ENCODE measurements at regions not wholly inside any gene's neighbourhood (a gene's known extent, or its start where the extent isn't known, plus 50 kb on each side); places are given as distances from the start of the nearest gene placed in this dataset.

DNA sequence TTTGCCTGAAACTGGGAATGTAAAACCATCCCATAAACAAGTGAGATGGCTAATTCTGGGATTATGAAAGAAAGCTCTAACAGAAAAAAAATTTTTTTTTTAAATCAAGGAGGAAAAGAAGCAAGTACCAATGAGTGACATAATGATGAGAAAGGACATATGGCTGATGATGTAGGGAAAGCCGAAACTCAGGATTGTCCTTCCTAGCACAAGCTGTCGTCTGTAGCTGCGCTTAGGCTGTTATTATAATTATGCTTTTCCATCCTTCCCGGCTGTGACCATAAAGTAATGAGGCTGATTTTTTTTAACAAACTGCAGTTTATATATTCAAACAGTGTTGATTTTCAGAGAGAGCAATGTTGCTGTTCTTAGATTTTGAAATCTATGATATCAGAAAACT is 209.8 kb upstream of the NOCT start:
- Histone ChIP-seq H3K27me3 (peaks cover 0 to 3% of the 10 kb centered on the region in 2 donors), H3K27ac (no peak overlapping the region), H3K36me3 (no peaks in the 10 kb centered on the region), H3K4me3 (no peak overlapping the region), H3K9me3 (no peaks in the 10 kb centered on the region), H3K4me1 (no peaks in the 10 kb centered on the region)
- no peak for DNase-seq (ENCODE audit: low spot score in 2 of 2)
- WGBS, 2 donors, result 64 to 76% methylated on average over 4 of the region's 4 CpGs
- TF ChIP-seq EP300 (IDR thresholded peaks at IDR 0.05) (no peak), POLR2A (IDR thresholded peaks at IDR 0.05) (no peak)
- TF ChIP-seq, protein P1, sequence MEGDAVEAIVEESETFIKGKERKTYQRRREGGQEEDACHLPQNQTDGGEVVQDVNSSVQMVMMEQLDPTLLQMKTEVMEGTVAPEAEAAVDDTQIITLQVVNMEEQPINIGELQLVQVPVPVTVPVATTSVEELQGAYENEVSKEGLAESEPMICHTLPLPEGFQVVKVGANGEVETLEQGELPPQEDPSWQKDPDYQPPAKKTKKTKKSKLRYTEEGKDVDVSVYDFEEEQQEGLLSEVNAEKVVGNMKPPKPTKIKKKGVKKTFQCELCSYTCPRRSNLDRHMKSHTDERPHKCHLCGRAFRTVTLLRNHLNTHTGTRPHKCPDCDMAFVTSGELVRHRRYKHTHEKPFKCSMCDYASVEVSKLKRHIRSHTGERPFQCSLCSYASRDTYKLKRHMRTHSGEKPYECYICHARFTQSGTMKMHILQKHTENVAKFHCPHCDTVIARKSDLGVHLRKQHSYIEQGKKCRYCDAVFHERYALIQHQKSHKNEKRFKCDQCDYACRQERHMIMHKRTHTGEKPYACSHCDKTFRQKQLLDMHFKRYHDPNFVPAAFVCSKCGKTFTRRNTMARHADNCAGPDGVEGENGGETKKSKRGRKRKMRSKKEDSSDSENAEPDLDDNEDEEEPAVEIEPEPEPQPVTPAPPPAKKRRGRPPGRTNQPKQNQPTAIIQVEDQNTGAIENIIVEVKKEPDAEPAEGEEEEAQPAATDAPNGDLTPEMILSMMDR (IDR thresholded peaks at IDR 0.05), result no peak

DNA sequence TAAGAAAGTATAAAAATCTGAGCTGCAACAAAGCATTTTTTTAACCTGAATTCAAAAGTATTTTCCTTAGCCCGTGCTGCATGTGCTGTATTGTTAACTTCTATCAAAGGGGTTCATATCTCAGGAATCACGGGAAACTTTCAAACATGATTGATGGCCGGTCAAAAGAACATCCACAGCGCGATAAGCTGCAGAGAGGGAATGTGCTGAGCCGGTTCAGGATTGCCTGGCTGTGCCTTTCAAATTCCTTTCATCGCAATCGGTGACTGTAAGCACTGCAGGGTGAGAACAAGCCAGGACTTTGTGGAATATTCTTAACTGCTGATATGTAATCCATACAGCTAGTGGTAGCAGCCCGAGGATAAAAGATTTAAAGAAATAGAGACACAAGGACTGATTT is 210.9 kb upstream of the NOCT start:
- no peaks in the 10 kb centered on the region for H3K4me1 ChIP-seq
- 6 to 16% methylated on average over 9 of the region's 9 CpGs for WGBS, 2 donors
- H3K4me3 ChIP-seq, result no peak overlapping the region
- no peak for DNase-seq (ENCODE audit: low spot score in 2 of 2)
- peaks cover 0 to 3% of the 10 kb centered on the region in 2 donors for H3K27me3 ChIP-seq
- no peaks in the 10 kb centered on the region for H3K36me3 ChIP-seq
- TF ChIP-seq, protein P1 (IDR thresholded peaks at IDR 0.05), result no peak
- no peak for TF ChIP-seq POLR2A (IDR thresholded peaks at IDR 0.05)
- TF ChIP-seq EP300 (IDR thresholded peaks at IDR 0.05), result no peak
- no peak overlapping the region for H3K27ac ChIP-seq
- H3K9me3 ChIP-seq, result no peaks in the 10 kb centered on the region

DNA sequence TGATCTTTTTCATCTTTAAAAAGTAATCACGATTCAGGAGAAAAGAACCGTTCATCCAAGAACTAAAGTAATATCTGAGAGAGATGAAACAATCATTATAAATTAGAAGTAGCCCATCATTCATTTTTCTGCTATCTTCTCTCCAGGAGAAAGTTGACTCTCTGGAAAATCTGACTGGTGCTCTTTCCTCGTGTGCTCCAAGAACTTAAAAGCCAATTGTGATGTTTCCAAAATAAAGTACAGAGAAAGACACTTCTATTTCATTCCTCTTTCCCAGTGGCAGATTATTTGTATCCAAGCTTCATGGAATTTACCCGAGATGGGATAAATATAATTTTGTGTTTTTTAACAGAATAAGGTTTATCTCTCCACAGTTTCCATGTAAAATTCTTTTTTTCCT is 212.5 kb upstream of the NOCT start:
- whole genome bisulfite sequencing, 2 donors, result 63 to 69% methylated on average over 4 of the region's 4 CpGs
- no peaks in the 10 kb centered on the region for H3K36me3 ChIP-seq

DNA sequence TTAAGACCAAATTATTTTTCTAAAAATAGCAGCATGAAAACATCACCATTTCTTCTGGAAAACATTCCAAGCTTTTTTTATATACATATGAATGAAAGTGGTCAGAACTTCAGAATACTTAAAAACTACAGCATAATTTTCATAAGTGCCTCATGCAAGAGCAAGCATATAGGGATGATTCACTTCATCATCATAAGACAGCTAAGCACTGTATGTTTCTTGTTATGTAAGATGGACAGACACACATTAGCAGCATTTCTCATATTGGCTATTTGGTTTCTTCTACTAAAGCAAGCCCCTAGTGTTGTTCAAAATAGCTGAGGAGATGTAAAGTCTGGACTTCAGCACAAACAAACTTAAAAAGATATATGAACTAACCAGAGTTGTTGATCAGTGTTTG is 213.1 kb upstream of the NOCT start:
- TF ChIP-seq EP300 (IDR thresholded peaks at IDR 0.05) (no peak), POLR2A (IDR thresholded peaks at IDR 0.05) (no peak)
- TF ChIP-seq, protein P1 (IDR thresholded peaks at IDR 0.05), result no peak
- no peak overlapping the region for H3K4me3 ChIP-seq
- no peaks in the 10 kb centered on the region for H3K36me3 ChIP-seq
- DNase-seq (ENCODE audit: low spot score in 2 of 2), result no peak
- H3K9me3 ChIP-seq, result no peaks in the 10 kb centered on the region
- H3K4me1 ChIP-seq, result no peaks in the 10 kb centered on the region
- no peak overlapping the region for H3K27ac ChIP-seq
- peaks cover 0 to 3% of the 10 kb centered on the region in 2 donors for H3K27me3 ChIP-seq

More for the DNA sequence above, 212.5 kb upstream of the NOCT start:
- no peak overlapping the region for H3K27ac ChIP-seq
- H3K4me1 ChIP-seq, result no peaks in the 10 kb centered on the region
- H3K27me3 ChIP-seq, result peaks cover 0 to 3% of the 10 kb centered on the region in 2 donors
- H3K9me3 ChIP-seq, result no peaks in the 10 kb centered on the region
- no peak overlapping the region for H3K4me3 ChIP-seq
- TF ChIP-seq, protein P1 (IDR thresholded peaks at IDR 0.05), result no peak
- TF ChIP-seq POLR2A (IDR thresholded peaks at IDR 0.05) (no peak), EP300 (IDR thresholded peaks at IDR 0.05) (no peak)
- no peak for DNase-seq (ENCODE audit: low spot score in 2 of 2)

DNA sequence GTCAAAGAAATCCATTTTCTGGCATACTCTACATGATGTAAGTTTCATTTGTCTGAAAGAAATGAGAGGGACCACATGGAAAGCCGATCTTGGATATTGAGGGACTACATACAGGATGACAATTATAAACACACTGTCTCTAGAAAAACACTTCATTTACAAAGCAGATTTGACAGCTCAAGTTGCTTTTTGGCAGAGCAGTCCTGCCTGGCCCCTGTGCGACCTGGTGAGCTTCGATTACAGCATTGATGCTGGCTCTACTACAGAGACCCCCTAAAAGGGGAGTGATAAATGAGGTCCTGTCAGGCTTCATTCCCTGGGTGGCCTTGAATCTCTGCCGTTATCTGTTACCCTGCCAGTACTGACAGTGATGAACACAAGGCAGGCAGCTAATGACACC is 215.2 kb upstream of the NOCT start:
- TF ChIP-seq, protein P1 (IDR thresholded peaks at IDR 0.05), result no peak
- no peak for TF ChIP-seq POLR2A (IDR thresholded peaks at IDR 0.05)
- TF ChIP-seq EP300 (IDR thresholded peaks at IDR 0.05), result no peak
- Histone ChIP-seq H3K36me3 (no peaks in the 10 kb centered on the region), H3K9me3 (no peaks in the 10 kb centered on the region), H3K4me3 (no peak overlapping the region), H3K27me3 (no peaks in the 10 kb centered on the region), H3K4me1 (no peaks in the 10 kb centered on the region), H3K27ac (no peak overlapping the region)
- WGBS, 2 donors, result 53 to 57% methylated on average over 4 of the region's 4 CpGs
- DNase-seq (ENCODE audit: low spot score in 2 of 2), result no peak
